D721Med (cell line): ENCODE measurements at regions not wholly inside any gene's neighbourhood (a gene's known extent, or its start where the extent isn't known, plus 50 kb on each side); places are given as distances from the start of the nearest gene placed in this dataset.

ENCODE experiments used
- DNase-seq: peaks from one replicate; pipeline ENCODE4 v3.0.0; 2011; ENCODE audit warnings: low spot score; ENCODE audit not compliant: insufficient read length
- FAIRE-seq: peaks from 2 replicates; lab custom pipeline; 2011; peaks lifted over from hg19 to GRCh38; lab: Jason Lieb, UNC
- TF ChIP-seq, protein P1 (sequence below): IDR thresholded peaks from 2 replicates; pipeline ENCODE4 v1.5.1; 2012; ENCODE audit warnings: mild to moderate bottlenecking, control low read depth; ENCODE audit not compliant: insufficient read depth; ENCODE audit errors: missing control alignments

DNA sequence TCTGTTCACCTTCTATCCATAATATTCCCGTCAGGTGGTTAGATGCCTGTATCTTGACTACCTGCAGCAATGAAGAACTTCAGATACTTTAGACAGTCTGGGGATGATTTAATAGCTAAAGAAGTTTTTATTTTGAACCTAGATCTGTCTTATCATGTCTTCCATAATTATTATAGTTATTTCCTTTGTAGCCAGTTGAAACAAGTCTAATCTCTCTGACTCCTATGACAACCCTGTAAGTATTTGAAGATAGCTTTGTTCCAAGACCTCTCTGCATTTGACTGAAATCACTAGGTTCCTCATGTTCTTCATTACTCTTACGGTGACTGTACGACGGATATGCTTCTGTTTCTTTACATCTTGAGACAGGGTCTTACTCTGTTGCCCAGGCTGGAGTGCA lies 316.6 kb upstream of the BMP2 start:
- TF ChIP-seq, protein P1, sequence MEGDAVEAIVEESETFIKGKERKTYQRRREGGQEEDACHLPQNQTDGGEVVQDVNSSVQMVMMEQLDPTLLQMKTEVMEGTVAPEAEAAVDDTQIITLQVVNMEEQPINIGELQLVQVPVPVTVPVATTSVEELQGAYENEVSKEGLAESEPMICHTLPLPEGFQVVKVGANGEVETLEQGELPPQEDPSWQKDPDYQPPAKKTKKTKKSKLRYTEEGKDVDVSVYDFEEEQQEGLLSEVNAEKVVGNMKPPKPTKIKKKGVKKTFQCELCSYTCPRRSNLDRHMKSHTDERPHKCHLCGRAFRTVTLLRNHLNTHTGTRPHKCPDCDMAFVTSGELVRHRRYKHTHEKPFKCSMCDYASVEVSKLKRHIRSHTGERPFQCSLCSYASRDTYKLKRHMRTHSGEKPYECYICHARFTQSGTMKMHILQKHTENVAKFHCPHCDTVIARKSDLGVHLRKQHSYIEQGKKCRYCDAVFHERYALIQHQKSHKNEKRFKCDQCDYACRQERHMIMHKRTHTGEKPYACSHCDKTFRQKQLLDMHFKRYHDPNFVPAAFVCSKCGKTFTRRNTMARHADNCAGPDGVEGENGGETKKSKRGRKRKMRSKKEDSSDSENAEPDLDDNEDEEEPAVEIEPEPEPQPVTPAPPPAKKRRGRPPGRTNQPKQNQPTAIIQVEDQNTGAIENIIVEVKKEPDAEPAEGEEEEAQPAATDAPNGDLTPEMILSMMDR: no peak
- FAIRE-seq (no peak), DNase-seq (no peak)

DNA sequence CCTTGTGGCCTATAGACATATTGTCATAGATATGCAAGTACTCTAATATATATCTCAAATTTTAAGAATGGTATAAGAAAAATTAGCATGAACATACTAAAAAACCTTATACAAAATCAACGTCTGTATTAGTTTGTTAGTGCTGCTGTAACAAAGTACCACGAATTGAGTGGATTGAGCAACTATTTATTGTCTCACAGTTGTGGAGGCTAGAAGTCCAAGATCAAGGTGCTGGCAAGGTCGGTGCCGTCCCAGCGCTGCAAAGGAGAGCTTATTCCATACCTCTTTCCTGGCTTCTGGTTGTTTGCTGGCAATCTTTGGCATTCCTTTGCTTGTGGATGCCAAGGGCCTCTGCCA lies 317.6 kb upstream of the FERMT1 start:
- DNase-seq (no peak), FAIRE-seq (no peak)
- TF ChIP-seq, protein P1: no peak

DNA sequence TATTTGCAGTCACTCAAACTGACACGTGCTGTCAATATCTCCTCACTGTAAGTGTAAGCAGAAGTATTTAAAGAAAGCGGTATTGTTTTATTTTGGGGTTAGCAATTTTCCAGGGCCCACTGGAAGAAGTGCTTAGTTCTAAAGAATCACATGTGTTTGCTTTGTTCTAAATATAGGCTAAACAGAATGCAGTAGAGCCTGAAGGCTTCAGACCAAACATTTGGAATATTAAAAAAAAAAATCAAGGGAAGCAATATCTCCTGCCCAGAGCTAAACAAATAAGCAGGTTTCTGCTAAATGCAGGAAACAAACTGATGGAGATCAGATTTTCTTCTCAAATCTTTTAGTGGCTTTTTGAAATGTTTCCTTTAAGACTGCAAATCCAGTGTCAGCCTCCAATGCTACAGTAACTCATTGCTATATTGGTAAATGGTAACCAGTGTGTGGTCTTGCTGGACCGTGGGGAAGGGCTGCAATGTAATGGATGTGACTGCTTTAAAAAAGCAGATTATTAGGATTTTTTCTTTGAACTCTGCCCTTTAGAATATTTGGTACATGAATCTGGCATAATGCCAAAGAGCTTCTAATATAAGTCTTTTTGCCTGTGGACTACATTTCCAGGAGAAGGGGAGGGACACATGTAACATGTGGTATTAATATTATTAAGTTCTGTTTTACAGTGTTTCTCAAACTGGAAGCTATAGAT lies 317.1 kb upstream of the FERMT1 start:
- DNase-seq (no peak), FAIRE-seq (no peak)
- TF ChIP-seq, protein P1: no peak

DNA sequence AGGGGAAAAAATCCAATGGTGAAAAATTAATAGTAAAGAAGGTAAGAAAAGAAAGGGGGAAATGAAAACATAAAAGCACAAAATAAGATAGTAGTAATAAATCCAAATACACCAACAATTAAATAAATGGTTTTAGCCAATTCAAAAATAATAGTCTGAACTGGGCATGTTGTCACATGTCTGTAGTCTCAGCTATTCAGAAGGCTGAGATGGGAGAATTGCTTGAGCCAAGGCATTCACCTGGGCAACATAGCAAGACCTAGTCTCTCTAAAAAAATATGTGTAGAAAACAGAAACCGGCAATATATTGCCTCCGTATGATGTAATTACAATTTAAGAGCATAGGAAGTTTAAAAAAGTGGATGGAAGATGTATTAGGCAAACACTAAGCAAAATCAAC lies 311.3 kb upstream of the FERMT1 start:
- no peak for DNase-seq
- TF ChIP-seq, protein P1: no peak
- FAIRE-seq: no peak

DNA sequence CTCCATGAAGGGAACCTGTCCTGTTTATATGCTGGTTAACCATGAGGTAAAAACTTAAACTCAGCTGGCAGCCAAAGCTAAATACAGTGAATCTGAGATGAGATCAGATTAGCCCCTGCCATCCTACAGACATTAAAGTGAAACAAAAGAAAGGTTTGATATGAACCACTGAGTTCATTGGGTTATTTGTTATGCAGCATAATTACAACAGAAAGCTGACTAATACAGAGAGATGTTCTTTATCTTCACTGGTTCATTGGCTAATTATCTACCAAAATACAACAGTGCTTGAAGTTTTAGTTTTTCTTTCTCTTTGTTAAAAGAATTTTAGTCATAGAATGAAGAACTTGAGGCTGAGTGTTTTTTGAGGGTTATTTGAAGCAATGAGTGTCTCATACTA lies 307.6 kb upstream of the FERMT1 start:
- DNase-seq (no peak), FAIRE-seq (no peak)
- TF ChIP-seq, protein P1: no peak

DNA sequence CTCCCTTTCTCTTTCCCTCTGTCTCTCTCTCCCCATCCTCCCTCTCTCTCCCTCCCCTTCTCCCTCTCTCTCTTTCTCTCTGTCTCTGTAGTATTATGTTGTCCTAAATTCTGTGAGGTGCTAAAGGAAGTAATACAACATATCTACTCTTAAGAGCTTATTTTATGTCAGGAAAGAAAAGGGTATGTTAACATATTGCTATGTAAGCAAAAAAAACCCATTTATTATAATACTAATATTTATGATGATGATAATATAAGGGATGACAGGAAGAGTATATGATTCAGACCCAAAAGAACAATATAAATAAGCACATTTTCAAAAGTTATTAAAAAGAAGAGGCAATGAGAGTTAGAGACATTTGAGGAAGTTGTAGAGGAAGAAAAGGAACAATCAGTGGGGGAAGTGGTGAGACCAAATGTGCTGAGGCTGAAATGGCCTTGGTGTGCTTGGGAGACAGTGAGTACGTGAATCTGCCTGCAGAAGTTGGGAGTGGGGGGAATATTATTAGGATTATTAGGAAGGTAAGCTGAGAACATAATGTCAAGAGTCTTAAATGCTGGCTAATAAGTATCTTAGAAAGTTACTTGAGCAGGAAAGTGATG lies 303.6 kb upstream of the FERMT1 start:
- no peak for FAIRE-seq
- TF ChIP-seq, protein P1: no peak
- no peak for DNase-seq
